IPS-15b (cell line): ENCODE measurements at regions not wholly inside any gene's neighbourhood (a gene's known extent, or its start where the extent isn't known, plus 50 kb on each side); places are given as distances from the start of the nearest gene placed in this dataset.

Experiments
- H3K27me3 ChIP-seq: one replicate; pipeline ENCODE4 v1.6.1; 2013; ENCODE audit warnings: low read length; ENCODE audit not compliant: control insufficient read depth, insufficient read depth
- H3K36me3 ChIP-seq: one replicate; pipeline ENCODE4 v1.6.1; 2013; ENCODE audit warnings: low read length; ENCODE audit not compliant: control insufficient read depth, insufficient read depth
- H3K4me1 ChIP-seq: one replicate; pipeline ENCODE4 v1.6.1; 2013; ENCODE audit warnings: mild to moderate bottlenecking, low read length; ENCODE audit not compliant: control insufficient read depth, insufficient read depth
- H3K4me3 ChIP-seq: one replicate; pipeline ENCODE4 v1.5.1; 2013; ENCODE audit warnings: low read depth, low read length
- H3K9ac ChIP-seq: one replicate; pipeline ENCODE4 v1.6.1; 2013; ENCODE audit warnings: low read depth, mild to moderate bottlenecking, low read length
- H3K9me3 ChIP-seq: one replicate; pipeline ENCODE4 v1.6.1; 2013; ENCODE audit warnings: mild to moderate bottlenecking, low read length; ENCODE audit not compliant: control insufficient read depth, insufficient read depth

DNA sequence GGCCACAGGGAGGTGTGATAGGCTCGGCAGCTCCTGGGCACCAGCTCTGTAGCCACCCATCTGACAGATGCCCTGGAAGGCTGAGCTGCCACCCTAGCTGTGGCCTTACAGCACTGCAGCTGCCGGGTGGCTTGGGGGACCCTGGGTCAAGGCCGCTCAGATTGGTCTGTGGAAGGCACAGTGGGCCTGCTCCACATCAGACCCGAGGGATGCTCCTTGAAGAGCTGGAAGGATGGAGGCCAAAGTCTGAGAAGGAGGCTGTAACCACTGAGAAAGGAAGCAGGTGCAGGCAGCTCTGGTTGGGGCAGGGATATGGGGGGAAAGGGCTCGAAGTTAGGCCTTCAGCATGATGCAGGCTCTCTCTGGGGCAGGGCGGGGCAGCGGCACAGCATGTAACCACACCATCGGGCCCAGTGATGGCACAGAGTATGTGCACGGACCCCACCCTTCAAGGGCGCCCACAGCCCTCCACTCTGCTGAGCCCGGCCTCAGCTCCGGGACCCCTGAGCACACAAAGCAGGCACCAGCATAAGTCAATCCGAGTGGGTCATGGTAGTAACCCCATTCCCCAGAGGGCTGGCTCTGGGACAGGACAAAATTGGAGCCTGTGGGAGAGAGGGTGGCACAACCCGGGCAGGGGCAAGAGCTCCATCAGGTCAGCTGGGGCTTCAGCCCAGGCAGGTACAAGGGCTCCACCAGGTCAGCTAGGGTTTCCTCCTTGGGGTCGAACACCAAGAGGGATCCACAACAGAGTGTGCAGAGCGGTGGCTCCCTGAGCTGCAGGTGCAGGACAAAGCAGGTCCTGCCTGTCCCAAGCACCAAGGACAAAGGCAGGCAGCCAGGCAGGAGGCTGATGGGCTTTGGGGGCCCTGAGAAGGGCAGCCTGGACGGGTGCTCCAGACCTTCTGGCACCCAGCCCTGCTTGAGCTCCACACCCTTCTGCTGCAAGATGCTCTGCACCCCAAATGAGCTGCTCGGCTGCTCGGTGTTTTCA is 1511.1 kb downstream of the BRD1 start:
- Histone ChIP-seq H3K36me3 (no peaks in the 10 kb centered on the region), H3K4me1 (peaks cover 3% of the 10 kb centered on the region), H3K9me3 (no peaks in the 10 kb centered on the region), H3K27me3 (no peaks in the 10 kb centered on the region), H3K4me3 (no peak overlapping the region), H3K9ac (no peak overlapping the region)

DNA sequence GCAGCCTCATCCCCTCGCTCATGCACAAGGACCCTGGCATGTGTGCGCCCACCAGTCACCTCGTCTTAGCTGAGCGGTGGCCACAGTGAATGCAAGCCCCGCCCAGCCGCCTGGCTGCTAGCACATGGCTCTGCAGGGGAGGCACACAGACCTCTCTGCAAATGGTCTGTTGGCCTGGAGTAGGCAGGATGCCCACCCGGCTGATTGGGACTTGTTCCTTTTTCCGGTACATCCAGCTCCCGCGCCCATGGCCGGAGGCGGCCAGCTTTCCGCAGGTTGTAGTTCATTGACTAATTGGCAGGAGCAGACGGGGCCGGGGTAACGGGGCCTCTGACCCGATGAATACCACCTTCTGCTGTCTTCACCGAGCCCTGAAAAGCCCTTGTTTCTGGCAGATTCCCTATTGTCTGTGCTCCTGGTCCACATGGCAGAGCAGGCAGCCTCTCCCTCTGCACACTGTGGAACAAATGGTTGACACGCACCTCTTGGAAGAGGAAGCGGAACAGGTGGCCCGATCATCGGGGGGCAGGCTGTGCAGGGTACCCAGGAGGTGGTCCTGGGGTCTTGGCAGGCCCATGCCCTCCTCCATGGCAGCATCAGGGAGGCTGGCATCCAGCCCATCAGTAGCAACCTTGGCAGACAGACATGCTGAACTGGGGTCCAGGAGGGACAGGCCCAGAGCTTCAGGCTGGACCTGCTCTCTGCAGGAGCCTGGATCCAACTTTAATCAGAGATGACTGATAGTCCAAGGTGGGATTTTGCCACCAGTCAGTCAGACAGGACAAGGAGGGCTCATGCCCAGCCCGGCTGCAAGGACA is 1512.0 kb downstream of the BRD1 start:
- Histone ChIP-seq H3K27me3 (no peaks in the 10 kb centered on the region), H3K36me3 (no peaks in the 10 kb centered on the region), H3K9me3 (no peaks in the 10 kb centered on the region), H3K4me3 (no peak overlapping the region), H3K9ac (no peak overlapping the region), H3K4me1 (peaks cover 3% of the 10 kb centered on the region)

DNA sequence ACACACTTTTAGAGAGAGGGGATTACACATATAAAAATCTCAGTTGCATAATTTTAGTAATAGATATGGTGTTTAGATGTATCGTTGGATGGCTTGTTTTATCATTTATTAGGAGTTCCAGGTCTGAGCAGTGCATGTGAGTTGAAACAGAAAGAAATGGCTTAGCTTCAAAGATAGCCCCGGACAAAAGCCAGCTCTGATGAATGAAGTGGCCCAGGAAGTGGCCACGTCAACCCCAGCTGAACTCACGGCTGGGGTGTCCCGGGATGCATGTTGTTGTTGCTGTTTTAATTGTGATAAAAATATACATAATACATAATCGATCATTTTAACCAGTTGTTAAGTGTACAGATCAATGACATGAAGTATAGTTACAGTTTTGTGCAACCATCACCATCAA is 1513.6 kb downstream of the BRD1 start:
- H3K9me3 ChIP-seq: no peaks in the 10 kb centered on the region
- no peak overlapping the region for H3K4me3 ChIP-seq
- no peaks in the 10 kb centered on the region for H3K27me3 ChIP-seq
- no peak overlapping the region for H3K9ac ChIP-seq
- H3K4me1 ChIP-seq: peaks cover 3% of the 10 kb centered on the region
- no peaks in the 10 kb centered on the region for H3K36me3 ChIP-seq

DNA sequence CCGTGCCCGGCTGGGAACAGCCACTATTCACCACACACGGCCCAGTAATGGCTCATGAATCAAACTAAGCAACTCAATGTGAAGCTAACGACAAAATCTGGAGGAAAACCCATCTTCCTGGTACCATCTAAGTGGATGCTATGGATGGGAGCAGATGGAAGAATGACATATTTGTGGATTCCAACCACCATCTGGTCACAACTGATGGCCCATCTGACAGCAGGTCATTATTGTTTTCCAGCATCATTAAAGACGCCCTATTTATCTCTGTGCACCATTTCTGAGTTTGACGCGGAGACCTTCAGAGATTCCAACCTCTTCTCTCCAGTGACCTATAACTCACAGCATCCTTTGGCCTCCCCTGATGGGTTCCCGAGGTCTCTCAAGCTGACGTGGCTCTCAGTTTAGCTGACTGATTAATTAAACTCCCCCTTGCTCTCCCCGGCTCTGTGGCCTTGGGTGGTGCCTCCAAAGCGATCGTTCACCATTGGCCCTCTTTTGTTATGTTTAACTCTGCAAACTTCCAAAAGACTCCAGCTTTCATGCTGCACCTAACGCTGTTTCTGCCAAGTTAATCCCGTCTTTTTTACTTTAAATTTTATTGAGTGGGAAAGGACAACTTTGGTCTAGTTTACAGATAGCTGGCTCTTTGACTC is 1514.4 kb downstream of the BRD1 start:
- H3K4me3 ChIP-seq: no peak overlapping the region
- H3K4me1 ChIP-seq: peaks cover 3% of the 10 kb centered on the region
- no peaks in the 10 kb centered on the region for H3K36me3 ChIP-seq
- H3K9ac ChIP-seq: no peak overlapping the region
- no peaks in the 10 kb centered on the region for H3K27me3 ChIP-seq
- H3K9me3 ChIP-seq: no peaks in the 10 kb centered on the region

DNA sequence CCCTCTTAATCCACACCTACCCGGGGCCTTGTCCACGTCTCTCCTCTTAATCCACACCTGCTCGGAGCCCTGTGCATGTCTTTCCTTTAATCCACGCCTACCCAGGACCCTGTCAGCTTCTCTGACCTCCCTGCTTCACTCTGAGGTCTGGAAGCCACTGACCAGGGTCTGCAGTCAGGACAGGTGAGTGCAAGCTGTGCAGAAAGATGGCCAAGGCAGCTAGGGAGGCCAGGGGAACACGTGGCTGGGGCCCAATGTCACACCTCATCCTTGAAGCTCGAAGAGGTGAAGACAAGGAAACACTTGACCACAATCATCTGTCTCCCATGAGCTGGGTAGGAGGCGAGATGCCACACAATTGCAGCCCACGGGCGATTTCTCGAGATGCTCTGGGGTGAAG is 1516.9 kb downstream of the BRD1 start:
- Histone ChIP-seq H3K9ac (no peak overlapping the region), H3K9me3 (no peaks in the 10 kb centered on the region), H3K27me3 (no peaks in the 10 kb centered on the region), H3K36me3 (no peaks in the 10 kb centered on the region), H3K4me3 (no peak overlapping the region), H3K4me1 (peaks cover 3% of the 10 kb centered on the region)

DNA sequence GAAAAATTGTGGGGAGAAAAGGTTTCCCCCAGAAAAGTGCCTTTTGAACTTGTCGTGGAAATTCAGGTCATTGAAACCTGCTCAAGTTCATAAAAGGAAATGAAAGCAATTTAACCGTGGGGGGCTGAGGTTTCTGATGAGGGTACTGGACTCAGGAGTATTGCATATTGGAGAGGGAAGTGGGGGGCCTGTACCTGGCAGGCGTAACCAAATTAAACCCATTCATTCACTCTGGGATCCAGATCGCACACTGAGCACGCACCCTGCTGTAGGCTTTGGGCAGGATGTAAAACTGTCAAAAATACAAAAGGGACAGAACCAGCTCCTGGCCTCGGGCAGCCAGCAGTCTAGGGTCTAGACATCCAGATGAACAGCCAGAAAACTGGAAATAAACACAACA is 1517.4 kb downstream of the BRD1 start:
- Histone ChIP-seq H3K4me3 (no peak overlapping the region), H3K27me3 (no peaks in the 10 kb centered on the region), H3K9me3 (no peaks in the 10 kb centered on the region), H3K4me1 (peaks cover 3% of the 10 kb centered on the region), H3K9ac (no peak overlapping the region), H3K36me3 (no peaks in the 10 kb centered on the region)

DNA sequence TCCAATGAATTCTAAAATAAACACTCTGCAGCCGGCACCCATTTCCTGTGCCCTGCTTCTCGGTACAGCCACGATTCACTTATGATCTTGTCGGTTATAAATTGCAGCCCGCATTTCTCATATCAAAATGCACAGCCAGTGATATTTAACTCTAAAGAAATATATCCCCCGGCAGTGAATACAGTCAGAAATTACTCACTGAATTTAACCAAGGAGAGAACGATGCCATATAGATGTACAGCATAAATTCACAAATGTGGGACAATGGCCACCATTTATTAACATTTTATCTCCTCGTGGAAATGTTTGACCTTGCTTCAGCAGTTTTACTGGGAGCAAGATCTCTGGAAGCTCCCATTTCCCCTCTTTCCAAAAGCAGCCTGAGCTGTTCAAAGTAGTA is 1517.8 kb downstream of the BRD1 start:
- H3K27me3 ChIP-seq: no peaks in the 10 kb centered on the region
- H3K9me3 ChIP-seq: no peaks in the 10 kb centered on the region
- no peak overlapping the region for H3K9ac ChIP-seq
- H3K36me3 ChIP-seq: no peaks in the 10 kb centered on the region
- no peak overlapping the region for H3K4me3 ChIP-seq
- H3K4me1 ChIP-seq: peaks cover 3% of the 10 kb centered on the region

DNA sequence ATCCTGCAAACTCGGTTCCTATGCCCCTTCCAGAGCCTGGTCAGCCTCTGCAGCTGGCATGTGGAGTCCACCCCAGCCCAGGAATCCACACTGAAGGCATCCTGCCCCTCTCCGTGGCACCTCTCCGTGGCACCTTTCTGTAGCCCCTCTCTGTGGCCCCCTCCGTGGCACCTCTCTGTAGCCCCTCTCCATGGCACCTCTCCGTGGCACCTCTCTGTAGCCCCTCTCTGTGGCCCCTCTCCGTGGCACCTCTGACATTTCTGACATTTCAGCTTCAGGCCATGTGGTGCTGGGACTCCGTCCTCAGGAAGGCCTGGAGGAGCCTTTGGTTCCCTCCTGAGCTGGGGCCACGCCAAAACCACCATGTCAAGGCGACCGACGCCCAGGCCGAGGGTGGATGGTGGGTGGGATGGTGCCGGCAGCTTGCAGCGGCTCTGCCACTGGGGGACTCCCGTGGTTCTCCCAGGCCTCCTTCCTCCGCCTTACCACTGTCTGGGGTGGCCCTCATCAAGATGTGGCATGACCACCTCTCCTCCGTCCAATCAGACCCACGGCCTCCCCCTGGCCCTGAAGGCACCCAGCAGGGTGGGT is 1518.5 kb downstream of the BRD1 start:
- H3K4me1 ChIP-seq: peaks cover 3% of the 10 kb centered on the region

DNA sequence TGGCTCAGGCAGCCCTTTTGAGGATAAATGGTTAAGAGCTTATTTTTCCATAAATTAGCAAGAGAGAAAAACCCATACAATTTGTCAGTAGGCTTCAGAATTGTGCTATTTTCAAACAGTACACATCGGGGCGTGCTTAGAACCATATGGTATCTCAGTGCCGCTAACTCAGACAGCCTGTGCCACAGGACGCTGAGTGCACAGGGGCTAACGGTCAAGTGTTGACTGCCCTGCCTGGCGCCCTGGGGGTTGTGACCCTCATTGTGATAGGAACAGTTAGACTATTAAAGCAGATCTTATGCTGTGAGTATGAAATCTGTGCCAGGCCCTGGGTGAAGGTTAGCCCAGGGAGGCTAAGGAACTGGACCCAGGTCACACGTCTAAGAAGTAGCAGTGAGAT is 1519.7 kb downstream of the BRD1 start:
- Histone ChIP-seq H3K4me3 (no peak overlapping the region), H3K9me3 (no peaks in the 10 kb centered on the region), H3K4me1 (no peaks in the 10 kb centered on the region), H3K27me3 (no peaks in the 10 kb centered on the region), H3K36me3 (no peaks in the 10 kb centered on the region), H3K9ac (no peak overlapping the region)

More for the DNA sequence above, 1518.5 kb downstream of the BRD1 start:
- Histone ChIP-seq H3K4me3 (no peak overlapping the region), H3K9me3 (no peaks in the 10 kb centered on the region), H3K9ac (no peak overlapping the region), H3K36me3 (no peaks in the 10 kb centered on the region), H3K27me3 (no peaks in the 10 kb centered on the region)

DNA sequence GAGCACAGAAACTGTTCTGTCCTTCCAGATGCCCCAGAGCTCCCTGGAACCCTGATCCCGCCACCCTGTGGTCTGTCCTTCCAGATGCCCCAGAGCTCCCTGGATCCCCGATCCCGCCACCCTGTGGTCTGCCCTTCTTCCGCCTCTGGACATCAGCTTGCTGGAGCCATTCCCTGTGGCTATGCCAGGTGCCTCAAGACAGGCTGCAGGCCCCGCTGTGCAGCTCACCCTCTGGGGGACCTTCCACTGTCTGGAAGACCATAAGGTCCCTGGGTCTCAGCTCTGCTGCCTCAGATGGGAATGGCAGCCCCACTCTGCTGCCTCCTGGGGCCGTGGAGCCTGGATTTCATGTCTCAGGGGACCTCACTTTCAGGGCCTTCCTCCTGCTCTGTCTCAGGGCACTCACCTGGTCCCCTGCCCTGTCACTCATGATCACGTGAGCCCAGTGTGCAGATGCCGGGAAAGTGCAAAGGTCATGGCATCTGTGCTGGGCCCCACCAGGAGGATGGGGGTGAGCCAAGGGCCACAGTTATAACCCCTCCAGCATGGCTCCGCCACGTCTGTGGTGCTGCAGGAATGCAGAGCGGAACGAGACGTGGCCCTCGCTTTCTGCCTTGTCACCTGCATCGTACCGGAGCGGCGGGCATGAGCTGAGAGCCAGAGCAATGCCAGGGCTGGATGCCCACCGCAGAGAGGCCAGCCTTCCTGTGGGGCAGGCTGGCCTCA is 1520.7 kb downstream of the BRD1 start:
- H3K9me3 ChIP-seq: no peaks in the 10 kb centered on the region
- no peaks in the 10 kb centered on the region for H3K4me1 ChIP-seq
- H3K4me3 ChIP-seq: no peak overlapping the region
- no peak overlapping the region for H3K9ac ChIP-seq
- H3K36me3 ChIP-seq: no peaks in the 10 kb centered on the region
- no peaks in the 10 kb centered on the region for H3K27me3 ChIP-seq

DNA sequence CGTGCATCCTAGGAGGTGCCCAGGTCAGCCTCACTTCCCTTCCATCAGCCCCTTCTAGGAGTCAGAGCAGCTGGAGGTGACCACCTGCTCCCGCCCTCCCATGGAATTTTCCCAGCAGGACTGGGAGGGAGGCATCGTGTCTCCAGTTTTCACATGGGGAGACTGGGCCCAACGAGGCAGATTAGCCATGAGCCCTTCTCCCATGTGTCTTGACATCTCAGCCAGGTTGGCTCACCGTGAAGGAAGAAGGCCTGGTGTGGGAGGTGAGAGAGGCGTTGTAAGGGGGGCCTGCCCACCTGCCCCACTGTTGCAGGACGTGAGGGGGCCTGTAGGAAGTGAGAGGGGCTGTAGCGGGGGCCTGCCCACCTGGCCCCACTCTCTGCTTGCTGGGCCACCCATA is 1521.4 kb downstream of the BRD1 start:
- Histone ChIP-seq H3K9ac (no peak overlapping the region), H3K4me3 (no peak overlapping the region), H3K4me1 (no peaks in the 10 kb centered on the region), H3K36me3 (no peaks in the 10 kb centered on the region), H3K9me3 (no peaks in the 10 kb centered on the region), H3K27me3 (no peaks in the 10 kb centered on the region)
